ENCODE measurements at regions not wholly inside any gene's neighbourhood (a gene's known extent, or its start where the extent isn't known, plus 50 kb on each side); places are given as distances from the start of the nearest gene placed in this dataset.

- no peaks in the 10 kb centered on the region for H3K79me2 ChIP-seq (ENCODE audit: control insufficient read depth, insufficient read depth, low read length)
- no peaks in the 10 kb centered on the region for H3K36me3 ChIP-seq (ENCODE audit: control insufficient read depth, insufficient read depth, low read length)
- TF ChIP-seq EZH2 (IDR thresholded peaks at IDR 0.05; ENCODE audit: low read length, missing control alignments) (no peak), CTCF (conservative IDR thresholded peaks at IDR 0.05 in 1 of 2, IDR thresholded peaks at IDR 0.05 in 1 of 2; ENCODE audit: low read depth in 1 of 2, low read length in 2 of 2) (no peak)
- H4K20me1 ChIP-seq (ENCODE audit: control insufficient read depth, extremely low read depth, insufficient read depth, low read length): no peaks in the 10 kb centered on the region
- no peak overlapping the region for H2AFZ ChIP-seq (ENCODE audit: low read length)
- H3K9ac ChIP-seq (ENCODE audit: insufficient read depth, low read length): no peak overlapping the region
- H3K9me3 ChIP-seq (ENCODE audit: control insufficient read depth, insufficient read depth, low read depth, low read length): no peaks in the 10 kb centered on the region
- H3K4me1 ChIP-seq (ENCODE audit: control insufficient read depth, extremely low read depth, insufficient read depth, low read length): peaks cover 5% of the 10 kb centered on the region
- H3K4me2 ChIP-seq (ENCODE audit: extremely low read depth, insufficient read depth, low read length): no peak overlapping the region
- peaks cover 2% of the 10 kb centered on the region for H3K27me3 ChIP-seq (ENCODE audit: control insufficient read depth, insufficient read depth, low read length)
- no peak overlapping the region for H3K27ac ChIP-seq (ENCODE audit: insufficient read depth, low read length)
- no peak for DNase-seq (ENCODE audit: low read depth in 2 of 2)
- no peak overlapping the region for H3K4me3 ChIP-seq (replicated peaks in 1 of 4; ENCODE audit: control extremely low read depth in 1 of 4, insufficient read depth in 1 of 4, low read depth in 3 of 4, low read length in 4 of 4)
Measured at GRCh38 chr13:110794209-110794608, 80.7 kb downstream of the ING1 start.

- Histone ChIP-seq H3K27me3 (ENCODE audit: control insufficient read depth, insufficient read depth, low read length) (no peaks in the 10 kb centered on the region), H4K20me1 (ENCODE audit: control insufficient read depth, extremely low read depth, insufficient read depth, low read length) (no peaks in the 10 kb centered on the region)
- no peak for DNase-seq (ENCODE audit: low read depth in 2 of 2)
Measured at GRCh38 chr13:110797230-110797877, 83.9 kb downstream of the ING1 start.

More at GRCh38 chr13:110797230-110797877, 83.9 kb downstream of the ING1 start:
- Histone ChIP-seq H3K27ac (ENCODE audit: insufficient read depth, low read length) (no peak overlapping the region), H2AFZ (ENCODE audit: low read length) (no peak overlapping the region), H3K4me2 (ENCODE audit: extremely low read depth, insufficient read depth, low read length) (no peak overlapping the region), H3K4me3 (replicated peaks in 1 of 4; ENCODE audit: control extremely low read depth in 1 of 4, insufficient read depth in 1 of 4, low read depth in 3 of 4, low read length in 4 of 4) (no peak overlapping the region), H3K9me3 (ENCODE audit: control insufficient read depth, insufficient read depth, low read depth, low read length) (no peaks in the 10 kb centered on the region), H3K9ac (ENCODE audit: insufficient read depth, low read length) (no peak overlapping the region), H3K36me3 (ENCODE audit: control insufficient read depth, insufficient read depth, low read length) (no peaks in the 10 kb centered on the region), H3K4me1 (ENCODE audit: control insufficient read depth, extremely low read depth, insufficient read depth, low read length) (peaks cover 9% of the 10 kb centered on the region), H3K79me2 (ENCODE audit: control insufficient read depth, insufficient read depth, low read length) (no peaks in the 10 kb centered on the region)
- no peak for TF ChIP-seq CTCF (conservative IDR thresholded peaks at IDR 0.05 in 1 of 2, IDR thresholded peaks at IDR 0.05 in 1 of 2; ENCODE audit: low read depth in 1 of 2, low read length in 2 of 2)
- no peak for TF ChIP-seq EZH2 (IDR thresholded peaks at IDR 0.05; ENCODE audit: low read length, missing control alignments)

Measured in fibroblast of lung (primary cell).